HG03025 (cell line): ENCODE measurements at regions not wholly inside any gene's neighbourhood (a gene's known extent, or its start where the extent isn't known, plus 50 kb on each side); places are given as distances from the start of the nearest gene placed in this dataset.
"Not testable (repeated sequence)": the region's sequence is repeated elsewhere in the genome, so short reads cannot be mapped to it uniquely, and the experiment has no call there.

Source experiments
- ATAC-seq: cut with Tn5 transposase; IDR thresholded peaks from one replicate; pipeline ENCODE4 v1.9.1; 2021; ENCODE audit warnings: mild to moderate bottlenecking, moderate library complexity; ENCODE audit not compliant: unreplicated experiment, low FRiP score

GRCh38 chr5:66408576-66408975 is 187.6 kb upstream of the MAST4 start:
- no peak for ATAC-seq

- ATAC-seq = no peak
Observed at GRCh38 chr5:66410122-66410521, 186.1 kb upstream of the MAST4 start.

GRCh38 chr5:66411701-66412100 is 184.5 kb upstream of the MAST4 start:
- no peak for ATAC-seq

- ATAC-seq = no peak
Observed at GRCh38 chr5:66413931-66414330, 182.3 kb upstream of the MAST4 start.

GRCh38 chr5:66415208-66415607 is 181.0 kb upstream of the MAST4 start:
- ATAC-seq = no peak

GRCh38 chr5:66416698-66417097 is 179.5 kb upstream of the MAST4 start:
- no peak for ATAC-seq

- no peak for ATAC-seq
Observed at GRCh38 chr5:66417781-66418180, 178.4 kb upstream of the MAST4 start.

- ATAC-seq = no peak
Observed at GRCh38 chr5:66423484-66423883, 172.7 kb upstream of the MAST4 start.

GRCh38 chr5:66425842-66426241 is 170.4 kb upstream of the MAST4 start:
- no peak for ATAC-seq

GRCh38 chr5:66426259-66427138 is 169.7 kb upstream of the MAST4 start:
- no peak for ATAC-seq

- no peak for ATAC-seq
Observed at GRCh38 chr5:66427139-66427442, 169.1 kb upstream of the MAST4 start.

GRCh38 chr5:66436721-66437120 is 159.5 kb upstream of the MAST4 start:
- no peak for ATAC-seq

GRCh38 chr5:66438087-66438486 is 158.1 kb upstream of the MAST4 start:
- no peak for ATAC-seq

GRCh38 chr5:66438696-66439095 is 157.5 kb upstream of the MAST4 start:
- no peak for ATAC-seq

- ATAC-seq = no peak
Observed at GRCh38 chr5:66440202-66440680, 156.0 kb upstream of the MAST4 start.

- ATAC-seq = no peak
Observed at GRCh38 chr5:66441351-66441750, 154.8 kb upstream of the MAST4 start.

GRCh38 chr5:66442951-66443445 is 153.2 kb upstream of the MAST4 start:
- no peak for ATAC-seq

- ATAC-seq = no peak
Observed at GRCh38 chr5:66443462-66444130, 152.6 kb upstream of the MAST4 start.

GRCh38 chr5:66448070-66448469 is 148.1 kb upstream of the MAST4 start:
- ATAC-seq = not testable (repeated sequence)

- ATAC-seq = no peak
Observed at GRCh38 chr5:66450237-66450636, 146.0 kb upstream of the MAST4 start.

GRCh38 chr5:66450988-66451387 is 145.2 kb upstream of the MAST4 start:
- ATAC-seq = no peak

- no peak for ATAC-seq
Observed at GRCh38 chr5:66452109-66452508, 144.1 kb upstream of the MAST4 start.
